NCI-H1105 (cell line): ENCODE measurements at regions not wholly inside any gene's neighbourhood (a gene's known extent, or its start where the extent isn't known, plus 50 kb on each side); places are given as distances from the start of the nearest gene placed in this dataset.
"Not testable (repeated sequence)": the region's sequence is repeated elsewhere in the genome, so short reads cannot be mapped to it uniquely, and the experiment has no call there.

Source experiments
- DNase-seq: peaks from one replicate; lab custom pipeline; 2025; lab: John Stamatoyannopoulos, UW

DNA sequence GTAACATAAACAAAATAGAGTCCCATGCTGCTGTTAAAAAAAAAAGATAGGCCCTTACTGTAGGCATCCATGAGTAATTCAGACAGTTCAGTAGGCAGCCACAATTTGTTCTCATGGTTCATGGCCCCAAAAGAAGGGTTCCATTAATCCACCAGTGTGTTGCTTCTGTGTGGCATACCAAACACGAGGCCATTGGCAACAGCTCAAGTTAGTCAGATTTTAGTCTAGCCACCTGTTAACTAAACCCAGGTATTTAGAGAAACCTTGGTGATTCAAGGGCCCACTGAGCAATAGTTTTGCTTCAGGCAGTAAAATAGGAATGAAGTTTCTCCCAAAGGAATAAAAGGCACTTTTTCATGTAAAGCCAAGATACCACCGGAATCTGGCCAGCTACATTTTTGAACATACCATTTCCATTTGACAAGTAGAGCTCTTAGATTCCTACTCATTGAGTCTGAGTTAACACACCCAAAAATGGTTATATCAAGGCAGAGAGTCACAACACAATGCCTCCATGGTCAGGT, 80.1 kb upstream of the SRD5A2 start:
- DNase-seq, result no peak

DNA sequence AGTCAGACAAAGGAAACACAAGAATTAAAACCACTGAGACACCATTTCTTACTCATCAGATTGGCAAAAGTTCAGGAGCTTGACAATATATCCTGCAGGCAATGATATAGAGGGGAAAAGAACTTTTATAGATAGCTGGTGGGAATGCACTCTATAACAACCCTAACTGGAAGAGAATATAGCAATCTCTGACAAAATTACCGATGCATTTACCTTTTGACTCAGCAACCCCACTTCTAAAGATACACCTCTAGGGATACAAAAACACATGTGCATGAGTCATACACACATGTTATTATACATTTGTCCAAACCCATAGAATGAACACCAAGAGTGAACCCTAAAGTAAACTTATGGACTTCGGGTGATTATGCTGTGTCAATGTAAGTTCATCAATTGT, 79.4 kb upstream of the SRD5A2 start:
- DNase-seq, result no peak

DNA sequence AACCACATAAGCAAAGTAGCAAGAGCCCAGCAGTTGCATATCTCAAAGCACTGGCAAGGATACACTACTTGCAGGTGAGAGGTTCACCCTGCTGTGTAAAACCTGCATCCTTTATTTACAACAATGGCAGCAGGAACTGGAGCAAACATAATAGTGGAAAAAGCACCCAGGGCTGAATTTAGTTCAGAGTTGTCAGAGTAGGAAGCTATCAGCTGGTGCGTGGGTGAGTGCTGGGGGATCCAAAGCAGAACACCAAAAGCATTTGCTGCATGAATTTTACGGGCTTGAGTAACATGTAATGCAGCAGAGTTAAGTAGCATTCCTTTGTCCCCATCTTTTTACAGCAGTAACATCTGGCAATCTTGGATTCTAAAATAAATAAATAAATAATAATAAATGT, 73.5 kb upstream of the SRD5A2 start:
- no peak for DNase-seq

DNA sequence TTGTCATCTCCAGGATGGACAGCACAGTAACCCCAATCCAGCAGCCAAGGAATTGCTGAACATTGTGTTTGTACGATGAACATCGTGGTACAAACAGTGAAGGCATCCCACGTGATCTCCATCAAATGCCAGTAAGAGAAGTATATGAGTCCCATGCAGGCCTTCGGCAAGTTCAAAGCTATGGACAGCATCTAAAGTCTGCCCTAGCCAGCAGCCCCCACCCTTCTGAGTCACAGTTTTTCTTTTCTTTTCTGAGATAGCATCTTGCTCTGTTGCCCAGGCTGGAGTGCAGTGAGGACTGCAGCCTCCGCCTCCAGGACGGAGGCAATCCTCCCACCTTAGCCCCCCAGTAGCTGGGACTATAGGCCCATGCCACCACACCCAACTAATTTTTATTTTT, 71.0 kb upstream of the SRD5A2 start:
- no peak for DNase-seq

DNA sequence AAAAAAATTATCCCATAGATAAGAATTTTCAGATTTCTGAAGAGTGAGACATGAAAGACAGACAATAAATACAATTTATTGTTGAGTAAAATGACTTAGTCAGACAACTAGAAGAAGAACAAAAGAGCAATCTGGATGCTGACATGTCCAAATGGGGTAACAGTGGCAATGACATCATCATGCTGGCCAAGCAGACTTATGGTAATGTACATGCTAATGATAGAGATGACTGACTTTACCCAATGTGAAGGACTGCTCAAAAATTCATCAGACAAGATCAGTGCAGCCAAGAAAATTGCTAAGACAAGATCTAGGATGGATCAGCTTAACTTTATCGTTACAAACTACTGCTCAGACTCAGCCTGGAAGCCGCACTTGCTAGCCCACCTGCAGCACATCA, 70.5 kb upstream of the SRD5A2 start:
- DNase-seq, result no peak

DNA sequence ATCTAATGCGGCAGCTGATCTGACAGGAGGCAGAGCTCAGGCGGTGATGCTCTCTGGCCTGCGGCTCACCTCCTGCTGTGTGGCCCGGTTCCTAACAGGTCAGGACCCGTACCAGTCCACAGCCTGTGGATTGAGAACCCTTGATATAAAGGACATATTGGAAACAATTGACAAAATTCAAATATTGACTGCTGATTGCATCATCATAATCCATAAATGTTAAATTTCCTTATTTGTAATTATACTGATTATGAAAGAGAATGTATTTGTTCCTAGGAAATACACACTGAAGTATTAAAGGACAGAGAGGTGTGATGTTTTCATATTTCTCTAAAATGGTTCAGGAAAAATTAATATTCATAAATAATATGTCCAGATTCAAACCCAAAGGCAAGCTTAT, 63.8 kb upstream of the SRD5A2 start:
- no peak for DNase-seq

DNA sequence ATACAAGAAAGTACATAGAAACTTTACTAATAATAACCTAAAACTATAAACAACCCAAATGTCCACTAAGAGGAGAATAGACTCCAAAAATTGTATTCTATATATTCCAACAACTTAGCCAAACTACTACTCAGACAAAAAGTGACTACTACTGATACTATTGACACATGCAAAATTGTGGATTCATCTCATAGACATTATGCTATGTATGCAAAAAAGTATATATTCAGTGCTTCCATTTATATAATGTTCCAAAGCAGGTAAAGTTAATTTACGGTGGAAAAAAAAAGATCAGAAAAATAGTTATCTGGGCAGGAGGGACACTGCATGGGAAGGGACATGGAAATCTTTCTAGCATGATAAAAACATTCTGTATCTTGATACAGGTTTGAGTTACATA, 62.0 kb upstream of the SRD5A2 start:
- DNase-seq, result no peak

DNA sequence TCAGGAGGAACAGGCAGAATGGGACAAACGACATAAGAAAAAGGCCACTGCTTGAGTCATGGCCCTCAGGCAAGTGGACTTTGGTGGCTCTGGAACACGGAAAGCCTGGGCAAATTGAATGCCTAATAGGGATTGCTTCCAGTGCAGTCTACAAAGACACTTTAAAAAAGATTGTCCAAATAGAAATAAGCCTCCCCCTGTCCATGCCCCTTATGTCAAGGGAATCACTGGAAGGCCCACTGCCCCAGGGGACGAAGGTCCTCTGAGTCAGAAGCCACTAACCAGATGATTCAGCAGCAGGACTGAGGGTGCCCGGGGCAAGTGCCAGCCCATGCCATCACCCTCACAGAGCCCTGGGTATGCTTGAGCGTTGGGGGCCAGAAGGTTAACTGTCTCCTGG, 51.5 kb upstream of the SRD5A2 start:
- not testable (repeated sequence) for DNase-seq
